ENCODE measurements at regions not wholly inside any gene's neighbourhood (a gene's known extent, or its start where the extent isn't known, plus 50 kb on each side); places are given as distances from the start of the nearest gene placed in this dataset.

GRCh38 chr16:6892966-6893365 lies 439.7 kb upstream of the RBFOX1 start:
- TF ChIP-seq CREB1 (IDR thresholded peaks at IDR 0.05; ENCODE audit: low read depth) (no peak), RAD21 (IDR thresholded peaks at IDR 0.05; ENCODE audit: low read depth) (no peak), CEBPB (IDR thresholded peaks at IDR 0.05) (no peak), YY1 (IDR thresholded peaks at IDR 0.05; ENCODE audit: low read depth) (no peak), FOXM1 (IDR thresholded peaks at IDR 0.05; ENCODE audit: borderline replicate concordance, low read depth) (no peak), TCF12 (IDR thresholded peaks at IDR 0.05; ENCODE audit: low read depth) (no peak), EP300 (IDR thresholded peaks at IDR 0.05; ENCODE audit: borderline replicate concordance) (no peak), TAF1 (IDR thresholded peaks at IDR 0.05; ENCODE audit: low read depth) (no peak), EGR1 (IDR thresholded peaks at IDR 0.05) (no peak), NFIC (IDR thresholded peaks at IDR 0.05) (no peak)
- TF ChIP-seq, protein P1, sequence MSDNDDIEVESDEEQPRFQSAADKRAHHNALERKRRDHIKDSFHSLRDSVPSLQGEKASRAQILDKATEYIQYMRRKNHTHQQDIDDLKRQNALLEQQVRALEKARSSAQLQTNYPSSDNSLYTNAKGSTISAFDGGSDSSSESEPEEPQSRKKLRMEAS (IDR thresholded peaks at IDR 0.05) = no peak
- TF ChIP-seq, protein P2, sequence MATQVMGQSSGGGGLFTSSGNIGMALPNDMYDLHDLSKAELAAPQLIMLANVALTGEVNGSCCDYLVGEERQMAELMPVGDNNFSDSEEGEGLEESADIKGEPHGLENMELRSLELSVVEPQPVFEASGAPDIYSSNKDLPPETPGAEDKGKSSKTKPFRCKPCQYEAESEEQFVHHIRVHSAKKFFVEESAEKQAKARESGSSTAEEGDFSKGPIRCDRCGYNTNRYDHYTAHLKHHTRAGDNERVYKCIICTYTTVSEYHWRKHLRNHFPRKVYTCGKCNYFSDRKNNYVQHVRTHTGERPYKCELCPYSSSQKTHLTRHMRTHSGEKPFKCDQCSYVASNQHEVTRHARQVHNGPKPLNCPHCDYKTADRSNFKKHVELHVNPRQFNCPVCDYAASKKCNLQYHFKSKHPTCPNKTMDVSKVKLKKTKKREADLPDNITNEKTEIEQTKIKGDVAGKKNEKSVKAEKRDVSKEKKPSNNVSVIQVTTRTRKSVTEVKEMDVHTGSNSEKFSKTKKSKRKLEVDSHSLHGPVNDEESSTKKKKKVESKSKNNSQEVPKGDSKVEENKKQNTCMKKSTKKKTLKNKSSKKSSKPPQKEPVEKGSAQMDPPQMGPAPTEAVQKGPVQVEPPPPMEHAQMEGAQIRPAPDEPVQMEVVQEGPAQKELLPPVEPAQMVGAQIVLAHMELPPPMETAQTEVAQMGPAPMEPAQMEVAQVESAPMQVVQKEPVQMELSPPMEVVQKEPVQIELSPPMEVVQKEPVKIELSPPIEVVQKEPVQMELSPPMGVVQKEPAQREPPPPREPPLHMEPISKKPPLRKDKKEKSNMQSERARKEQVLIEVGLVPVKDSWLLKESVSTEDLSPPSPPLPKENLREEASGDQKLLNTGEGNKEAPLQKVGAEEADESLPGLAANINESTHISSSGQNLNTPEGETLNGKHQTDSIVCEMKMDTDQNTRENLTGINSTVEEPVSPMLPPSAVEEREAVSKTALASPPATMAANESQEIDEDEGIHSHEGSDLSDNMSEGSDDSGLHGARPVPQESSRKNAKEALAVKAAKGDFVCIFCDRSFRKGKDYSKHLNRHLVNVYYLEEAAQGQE (IDR thresholded peaks at IDR 0.05; ENCODE audit: low read depth) = no peak
- TF ChIP-seq, protein P3, sequence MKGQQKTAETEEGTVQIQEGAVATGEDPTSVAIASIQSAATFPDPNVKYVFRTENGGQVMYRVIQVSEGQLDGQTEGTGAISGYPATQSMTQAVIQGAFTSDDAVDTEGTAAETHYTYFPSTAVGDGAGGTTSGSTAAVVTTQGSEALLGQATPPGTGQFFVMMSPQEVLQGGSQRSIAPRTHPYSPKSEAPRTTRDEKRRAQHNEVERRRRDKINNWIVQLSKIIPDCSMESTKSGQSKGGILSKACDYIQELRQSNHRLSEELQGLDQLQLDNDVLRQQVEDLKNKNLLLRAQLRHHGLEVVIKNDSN (IDR thresholded peaks at IDR 0.05) = no peak

Measured in Ishikawa (cell line).